ENCODE measurements at regions not wholly inside any gene's neighbourhood (a gene's known extent, or its start where the extent isn't known, plus 50 kb on each side); places are given as distances from the start of the nearest gene placed in this dataset.
"Not testable (repeated sequence)": the region's sequence is repeated elsewhere in the genome, so short reads cannot be mapped to it uniquely, and the experiment has no call there.

DNA sequence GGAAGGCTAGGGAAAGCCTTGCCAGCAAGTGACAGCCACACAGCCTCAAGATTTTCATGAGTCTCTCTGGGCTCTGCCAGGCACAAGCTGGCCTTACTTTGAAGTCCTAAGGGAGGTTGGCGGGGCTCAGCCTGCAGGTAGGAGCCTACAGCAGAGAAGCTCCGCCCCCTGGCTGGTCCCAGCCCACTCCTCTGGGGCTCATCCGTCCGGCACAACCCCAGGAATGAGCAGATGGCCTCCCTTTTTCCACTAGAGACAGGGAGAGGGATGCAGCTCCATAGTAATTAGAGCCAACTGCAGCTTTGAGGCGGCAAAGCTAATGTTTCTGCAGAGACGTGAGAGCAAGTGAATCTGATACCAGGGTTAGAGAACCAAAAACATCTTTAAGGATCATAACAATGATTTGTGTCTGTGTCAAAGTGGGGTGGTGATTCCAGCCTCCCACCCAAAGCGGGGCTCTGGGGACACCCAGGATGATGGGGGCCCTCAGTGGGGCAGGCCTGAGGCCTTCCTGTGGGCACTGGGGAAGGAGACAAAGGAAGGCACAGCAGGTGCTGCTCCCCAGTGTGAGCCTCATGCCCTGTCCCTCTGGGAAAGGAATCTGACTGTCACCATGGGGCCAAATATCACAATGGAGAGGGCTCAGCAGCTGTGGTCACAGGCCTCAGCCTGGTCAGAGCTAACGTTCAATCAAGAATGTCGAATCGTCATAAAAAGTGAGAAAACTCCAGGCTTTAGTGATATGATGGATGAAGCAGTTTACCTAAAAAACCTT lies 61.5 kb downstream of the RBFOX3 start:
- Histone ChIP-seq H3K9me3 (no peaks in the 10 kb centered on the region), H3K4me1 (no peaks in the 10 kb centered on the region), H3K27ac (no peak overlapping the region), H3K36me3 (no peaks in the 10 kb centered on the region), H3K4me3 (no peak overlapping the region), H3K27me3 (no peaks in the 10 kb centered on the region)
- ATAC-seq (no peak), DNase-seq (peak in 1 of 3 donors; percentile 43)
- intact Hi-C loops (cut with DNase I), result no loop called here
- TF ChIP-seq, protein P1, sequence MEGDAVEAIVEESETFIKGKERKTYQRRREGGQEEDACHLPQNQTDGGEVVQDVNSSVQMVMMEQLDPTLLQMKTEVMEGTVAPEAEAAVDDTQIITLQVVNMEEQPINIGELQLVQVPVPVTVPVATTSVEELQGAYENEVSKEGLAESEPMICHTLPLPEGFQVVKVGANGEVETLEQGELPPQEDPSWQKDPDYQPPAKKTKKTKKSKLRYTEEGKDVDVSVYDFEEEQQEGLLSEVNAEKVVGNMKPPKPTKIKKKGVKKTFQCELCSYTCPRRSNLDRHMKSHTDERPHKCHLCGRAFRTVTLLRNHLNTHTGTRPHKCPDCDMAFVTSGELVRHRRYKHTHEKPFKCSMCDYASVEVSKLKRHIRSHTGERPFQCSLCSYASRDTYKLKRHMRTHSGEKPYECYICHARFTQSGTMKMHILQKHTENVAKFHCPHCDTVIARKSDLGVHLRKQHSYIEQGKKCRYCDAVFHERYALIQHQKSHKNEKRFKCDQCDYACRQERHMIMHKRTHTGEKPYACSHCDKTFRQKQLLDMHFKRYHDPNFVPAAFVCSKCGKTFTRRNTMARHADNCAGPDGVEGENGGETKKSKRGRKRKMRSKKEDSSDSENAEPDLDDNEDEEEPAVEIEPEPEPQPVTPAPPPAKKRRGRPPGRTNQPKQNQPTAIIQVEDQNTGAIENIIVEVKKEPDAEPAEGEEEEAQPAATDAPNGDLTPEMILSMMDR (IDR thresholded peaks at IDR 0.05), result no peak
- TF ChIP-seq POLR2A (IDR thresholded peaks at IDR 0.05), result no peak
- WGBS (ENCODE audit: insufficient coverage, low coverage, low lambda C conversion rate, missing lambda C conversion rate), result 56% methylated on average over 5 of the region's 10 CpGs

DNA sequence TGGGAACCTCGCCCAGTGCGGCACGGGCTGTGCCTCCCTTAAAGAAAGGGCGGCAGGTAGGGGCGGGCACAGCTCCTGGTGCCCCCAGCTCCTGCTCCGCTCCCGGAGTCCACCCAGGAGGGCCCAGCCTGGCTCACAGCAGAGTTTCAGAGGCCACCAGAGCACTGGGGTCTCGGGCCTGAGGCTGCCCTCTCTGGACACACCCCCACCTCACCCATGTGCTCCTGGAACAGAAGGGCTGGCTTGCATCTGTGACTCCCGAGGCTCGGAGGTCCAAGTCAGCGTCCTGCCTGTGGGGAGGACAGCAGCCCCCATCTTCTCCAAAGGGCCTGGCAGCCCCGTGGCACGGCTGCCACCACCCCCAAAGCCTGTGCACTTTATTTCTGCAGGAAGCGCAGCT lies 62.7 kb downstream of the RBFOX3 start:
- Histone ChIP-seq H3K36me3 (no peaks in the 10 kb centered on the region), H3K27ac (no peak overlapping the region), H3K27me3 (no peaks in the 10 kb centered on the region), H3K4me3 (no peak overlapping the region), H3K9me3 (no peaks in the 10 kb centered on the region), H3K4me1 (no peaks in the 10 kb centered on the region)
- DNase-seq (peak in 1 of 3 donors; percentile 46), ATAC-seq (no peak)
- 83% methylated on average over 6 of the region's 14 CpGs for WGBS (ENCODE audit: insufficient coverage, low coverage, low lambda C conversion rate, missing lambda C conversion rate)
- TF ChIP-seq POLR2A (IDR thresholded peaks at IDR 0.05), result no peak
- TF ChIP-seq, protein P1 (IDR thresholded peaks at IDR 0.05), result no peak
- intact Hi-C loops (cut with DNase I), result no loop called here

DNA sequence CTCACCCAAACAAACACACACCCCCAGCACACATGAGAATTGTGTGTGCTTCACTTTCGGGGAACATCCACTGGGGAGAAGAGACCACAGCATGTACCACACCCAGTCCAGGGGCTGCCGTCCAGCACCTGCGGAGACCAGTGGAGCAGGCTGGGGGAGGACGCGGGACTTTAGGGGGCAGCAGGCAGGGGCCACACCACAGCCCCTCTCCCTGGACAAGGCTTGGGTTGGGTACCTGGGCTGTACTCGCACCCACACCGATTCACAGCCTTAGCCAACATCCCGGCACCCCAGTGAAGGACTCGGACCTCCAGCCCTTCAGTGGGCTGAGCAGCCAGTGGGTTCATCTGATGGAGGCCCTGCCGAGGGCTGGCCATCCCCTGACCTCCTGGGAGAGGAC lies 63.3 kb downstream of the RBFOX3 start:
- Histone ChIP-seq H3K9me3 (no peaks in the 10 kb centered on the region), H3K4me3 (no peak overlapping the region), H3K27ac (no peak overlapping the region), H3K4me1 (no peaks in the 10 kb centered on the region), H3K36me3 (no peaks in the 10 kb centered on the region), H3K27me3 (no peaks in the 10 kb centered on the region)
- ATAC-seq (no peak), DNase-seq (peak in 1 of 3 donors; percentile 50)
- TF ChIP-seq, protein P1 (IDR thresholded peaks at IDR 0.05), result no peak
- TF ChIP-seq POLR2A (IDR thresholded peaks at IDR 0.05), result no peak
- 40% methylated on average over 2 of the region's 10 CpGs for WGBS (ENCODE audit: insufficient coverage, low coverage, low lambda C conversion rate, missing lambda C conversion rate)
- intact Hi-C loops (cut with DNase I), result no loop called here

DNA sequence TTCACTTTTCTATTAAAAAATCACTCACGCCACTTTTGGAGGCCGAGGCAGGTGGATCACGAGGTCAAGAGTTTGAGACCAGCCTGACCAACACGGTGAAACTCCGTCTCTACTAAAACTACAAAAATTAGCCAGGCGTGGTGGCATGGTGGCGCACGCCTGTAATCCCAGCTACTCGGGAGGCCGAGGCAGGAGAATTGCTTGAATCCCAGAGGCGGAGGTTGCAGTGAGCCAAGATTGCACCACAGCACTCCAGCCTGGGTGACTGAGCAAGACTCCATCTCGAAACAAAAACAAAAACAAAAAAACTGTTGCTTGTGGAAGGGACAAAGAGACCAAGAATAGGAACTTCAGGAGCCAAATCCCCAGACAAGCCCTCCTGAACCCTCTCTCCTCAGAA lies 63.7 kb downstream of the RBFOX3 start:
- 61% methylated on average over 9 of the region's 12 CpGs for WGBS (ENCODE audit: insufficient coverage, low coverage, low lambda C conversion rate, missing lambda C conversion rate)
- H3K36me3 ChIP-seq; H3K9me3 ChIP-seq; H3K27ac ChIP-seq; H3K27me3 ChIP-seq; H3K4me1 ChIP-seq; intact Hi-C loops (cut with DNase I); ATAC-seq; H3K4me3 ChIP-seq: not testable (repeated sequence)
- DNase-seq, result peak in 1 of 3 donors; percentile 13

DNA sequence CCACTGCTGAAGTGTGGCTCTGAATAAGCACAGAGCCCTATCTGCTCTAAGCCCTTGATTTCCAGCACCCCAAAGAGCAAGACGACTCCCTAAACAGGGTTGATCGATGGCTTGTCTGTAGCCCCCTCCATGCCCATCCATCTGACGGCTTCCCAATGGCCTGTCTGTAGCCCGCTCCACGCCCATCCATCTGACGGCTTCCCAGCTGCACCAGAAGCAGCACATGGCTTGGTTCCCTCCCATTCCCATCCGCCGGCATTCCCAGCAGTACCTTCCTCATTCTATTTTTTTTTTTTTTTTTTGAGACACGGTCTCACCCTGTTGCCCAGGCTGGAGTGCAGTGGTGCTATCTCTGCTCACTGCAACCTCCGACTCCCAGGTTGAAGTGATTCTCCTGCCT lies 64.5 kb downstream of the RBFOX3 start:
- 71% methylated on average over 8 of the region's 10 CpGs for WGBS (ENCODE audit: insufficient coverage, low coverage, low lambda C conversion rate, missing lambda C conversion rate)
- Histone ChIP-seq H3K27me3 (no peaks in the 10 kb centered on the region), H3K36me3 (no peaks in the 10 kb centered on the region), H3K4me1 (no peaks in the 10 kb centered on the region), H3K4me3 (no peak overlapping the region), H3K9me3 (no peaks in the 10 kb centered on the region), H3K27ac (no peak overlapping the region)
- TF ChIP-seq POLR2A (IDR thresholded peaks at IDR 0.05), result no peak
- TF ChIP-seq, protein P1 (IDR thresholded peaks at IDR 0.05), result no peak
- DNase-seq (peak in 1 of 3 donors; percentile 28), ATAC-seq (no peak)
- intact Hi-C loops (cut with DNase I), result no loop called here
